Activated CD4-positive, alpha-beta T cell treated with anti-CD3 and anti-CD28 coated beads, Interleukin-2, amount 10 ng/mL, durations not matched to agents 24 days and 14 days (primary cell): ENCODE measurements at regions not wholly inside any gene's neighbourhood (a gene's known extent, or its start where the extent isn't known, plus 50 kb on each side); places are given as distances from the start of the nearest gene placed in this dataset.
"Not testable (repeated sequence)": the region's sequence is repeated elsewhere in the genome, so short reads cannot be mapped to it uniquely, and the experiment has no call there.

Experiments
- DNase-seq: peaks from one replicate; pipeline ENCODE4 v3.0.0; 2022
- H3K27ac Mint-ChIP-seq: one replicate; pipeline ENCODE4 v1.8.0; 2022; ENCODE audit warnings: mild to moderate bottlenecking, mixed read lengths
- H3K27me3 Mint-ChIP-seq: one replicate; pipeline ENCODE4 v1.8.0; 2022; ENCODE audit warnings: mixed read lengths
- H3K36me3 Mint-ChIP-seq: one replicate; pipeline ENCODE4 v1.8.0; 2022; ENCODE audit warnings: low read depth, mild to moderate bottlenecking, mixed read lengths
- H3K4me1 Mint-ChIP-seq: one replicate; pipeline ENCODE4 v1.8.0; 2021; ENCODE audit warnings: mixed read lengths
- H3K4me3 Mint-ChIP-seq: one replicate; pipeline ENCODE4 v1.8.0; 2022; ENCODE audit warnings: mild to moderate bottlenecking, moderate library complexity, mixed read lengths
- H3K9me3 Mint-ChIP-seq: one replicate; pipeline ENCODE4 v1.8.0; 2021; ENCODE audit warnings: mixed read lengths
- intact Hi-C: fragments of 100-400 bp; cut with micrococcal nuclease; formaldehyde crosslinking; loops from one replicate; pipeline ENCODE4 v1.15.1; 2023

- no peaks in the 10 kb centered on the region for H3K27me3 Mint-ChIP-seq
- intact Hi-C loops: no loop called here
- no peak for DNase-seq
- no peak overlapping the region for H3K27ac Mint-ChIP-seq
- H3K4me3 Mint-ChIP-seq: no peak overlapping the region
- no peaks in the 10 kb centered on the region for H3K9me3 Mint-ChIP-seq
- no peaks in the 10 kb centered on the region for H3K4me1 Mint-ChIP-seq
- no peaks in the 10 kb centered on the region for H3K36me3 Mint-ChIP-seq
These were observed 307.8 kb upstream of the USP9Y start for GRCh38 chrY:12393190-12393589.

- H3K4me1 Mint-ChIP-seq, H3K9me3 Mint-ChIP-seq, H3K27ac Mint-ChIP-seq, DNase-seq, H3K27me3 Mint-ChIP-seq, intact Hi-C loops, H3K4me3 Mint-ChIP-seq, H3K36me3 Mint-ChIP-seq: not testable (repeated sequence)
These were observed 305.5 kb upstream of the USP9Y start for GRCh38 chrY:12395381-12396120.

GRCh38 chrY:12403916-12404315, 297.1 kb upstream of the USP9Y start:
- no peak overlapping the region for H3K4me3 Mint-ChIP-seq
- H3K27me3 Mint-ChIP-seq: no peaks in the 10 kb centered on the region
- H3K36me3 Mint-ChIP-seq: no peaks in the 10 kb centered on the region
- intact Hi-C loops: no loop called here
- H3K9me3 Mint-ChIP-seq: peaks cover 3% of the 10 kb centered on the region
- no peak for DNase-seq
- no peaks in the 10 kb centered on the region for H3K4me1 Mint-ChIP-seq
- no peak overlapping the region for H3K27ac Mint-ChIP-seq

- Mint-ChIP-seq H3K36me3 (no peaks in the 10 kb centered on the region), H3K9me3 (peaks cover 3% of the 10 kb centered on the region), H3K4me1 (peaks cover 2% of the 10 kb centered on the region), H3K27me3 (no peaks in the 10 kb centered on the region), H3K4me3 (no peak overlapping the region), H3K27ac (no peak overlapping the region)
- DNase-seq: no peak
- intact Hi-C loops: no loop called here
These were observed 292.8 kb upstream of the USP9Y start for GRCh38 chrY:12408236-12408635.

- Mint-ChIP-seq H3K4me3 (no peak overlapping the region), H3K27me3 (no peaks in the 10 kb centered on the region), H3K27ac (no peak overlapping the region), H3K4me1 (peaks cover 2% of the 10 kb centered on the region), H3K36me3 (no peaks in the 10 kb centered on the region), H3K9me3 (peaks cover 3% of the 10 kb centered on the region)
- intact Hi-C loops: no loop called here
- no peak for DNase-seq
These were observed 290.3 kb upstream of the USP9Y start for GRCh38 chrY:12410696-12411095.

- Mint-ChIP-seq H3K4me1 (no peaks in the 10 kb centered on the region), H3K4me3 (no peak overlapping the region), H3K36me3 (no peaks in the 10 kb centered on the region), H3K27me3 (peaks cover 4% of the 10 kb centered on the region), H3K9me3 (no peaks in the 10 kb centered on the region), H3K27ac (no peak overlapping the region)
- no peak for DNase-seq
- intact Hi-C loops: no loop called here
These were observed 279.8 kb upstream of the USP9Y start for GRCh38 chrY:12421072-12421787.

GRCh38 chrY:12421788-12422124, 279.3 kb upstream of the USP9Y start:
- intact Hi-C loops: no loop called here
- Mint-ChIP-seq H3K27ac (no peak overlapping the region), H3K4me3 (no peak overlapping the region), H3K4me1 (no peaks in the 10 kb centered on the region), H3K27me3 (peaks cover 4% of the 10 kb centered on the region), H3K9me3 (no peaks in the 10 kb centered on the region), H3K36me3 (no peaks in the 10 kb centered on the region)
- no peak for DNase-seq

GRCh38 chrY:12422536-12422935, 278.5 kb upstream of the USP9Y start:
- H3K36me3 Mint-ChIP-seq: no peaks in the 10 kb centered on the region
- no peaks in the 10 kb centered on the region for H3K9me3 Mint-ChIP-seq
- DNase-seq: no peak
- H3K27ac Mint-ChIP-seq: no peak overlapping the region
- H3K4me1 Mint-ChIP-seq: no peaks in the 10 kb centered on the region
- intact Hi-C loops: no loop called here
- H3K27me3 Mint-ChIP-seq: peaks cover 4% of the 10 kb centered on the region
- no peak overlapping the region for H3K4me3 Mint-ChIP-seq

- no peaks in the 10 kb centered on the region for H3K36me3 Mint-ChIP-seq
- DNase-seq: no peak
- H3K4me1 Mint-ChIP-seq: no peaks in the 10 kb centered on the region
These were observed 277.4 kb upstream of the USP9Y start for GRCh38 chrY:12423416-12424252.

GRCh38 chrY:12425506-12425905, 275.5 kb upstream of the USP9Y start:
- intact Hi-C loops: no loop called here
- H3K27ac Mint-ChIP-seq: no peak overlapping the region
- H3K27me3 Mint-ChIP-seq: peaks cover 4% of the 10 kb centered on the region
- H3K36me3 Mint-ChIP-seq: no peaks in the 10 kb centered on the region
- no peak for DNase-seq
- no peaks in the 10 kb centered on the region for H3K4me1 Mint-ChIP-seq
- no peak overlapping the region for H3K4me3 Mint-ChIP-seq
- no peaks in the 10 kb centered on the region for H3K9me3 Mint-ChIP-seq

More at GRCh38 chrY:12423416-12424252, 277.4 kb upstream of the USP9Y start:
- Mint-ChIP-seq H3K4me3 (no peak overlapping the region), H3K27me3 (peaks cover 4% of the 10 kb centered on the region), H3K27ac (no peak overlapping the region), H3K9me3 (no peaks in the 10 kb centered on the region)
- intact Hi-C loops: no loop called here

GRCh38 chrY:12427361-12427760, 273.7 kb upstream of the USP9Y start:
- H3K27ac Mint-ChIP-seq: no peak overlapping the region

GRCh38 chrY:12431546-12431945, 269.5 kb upstream of the USP9Y start:
- Mint-ChIP-seq H3K27me3 (no peaks in the 10 kb centered on the region), H3K27ac (no peak overlapping the region), H3K9me3 (no peaks in the 10 kb centered on the region), H3K4me3 (no peak overlapping the region), H3K4me1 (no peaks in the 10 kb centered on the region), H3K36me3 (no peaks in the 10 kb centered on the region)
- intact Hi-C loops: no loop called here
- no peak for DNase-seq

More at GRCh38 chrY:12427361-12427760, 273.7 kb upstream of the USP9Y start:
- Mint-ChIP-seq H3K9me3 (no peaks in the 10 kb centered on the region), H3K4me1 (no peaks in the 10 kb centered on the region), H3K36me3 (no peaks in the 10 kb centered on the region), H3K4me3 (no peak overlapping the region), H3K27me3 (no peaks in the 10 kb centered on the region)
- DNase-seq: no peak
- intact Hi-C loops: no loop called here

- DNase-seq, intact Hi-C loops, H3K9me3 Mint-ChIP-seq, H3K36me3 Mint-ChIP-seq, H3K4me1 Mint-ChIP-seq, H3K4me3 Mint-ChIP-seq, H3K27me3 Mint-ChIP-seq, H3K27ac Mint-ChIP-seq: not testable (repeated sequence)
These were observed 262.2 kb upstream of the USP9Y start for GRCh38 chrY:12438823-12439222.

GRCh38 chrY:12444200-12444599, 256.8 kb upstream of the USP9Y start:
- Mint-ChIP-seq H3K4me3 (no peak overlapping the region), H3K4me1 (no peaks in the 10 kb centered on the region), H3K9me3 (peaks cover 6% of the 10 kb centered on the region), H3K27ac (no peak overlapping the region), H3K36me3 (no peaks in the 10 kb centered on the region), H3K27me3 (no peaks in the 10 kb centered on the region)
- no peak for DNase-seq
- intact Hi-C loops: no loop called here
